ENCODE measurements at regions not wholly inside any gene's neighbourhood (a gene's known extent, or its start where the extent isn't known, plus 50 kb on each side); places are given as distances from the start of the nearest gene placed in this dataset.

GRCh38 chr1:22273686-22274681 lies 131.1 kb upstream of the WNT4 start:
- DNase-seq (ENCODE audit: low read depth) = peak; percentile 65
- Histone ChIP-seq H3K27me3 (ENCODE audit: control insufficient read depth, insufficient read depth, low read length) (peaks cover 4% of the 10 kb centered on the region), H3K36me3 (ENCODE audit: control insufficient read depth, insufficient read depth, low read length) (no peaks in the 10 kb centered on the region), H3K4me3 (ENCODE audit: low read depth, low read length) (no peak overlapping the region)
- FAIRE-seq = no peak
- no peak for TF ChIP-seq CTCF (IDR thresholded peaks at IDR 0.05; ENCODE audit: insufficient read depth, low read length, severe bottlenecking)

GRCh38 chr1:22275167-22275566 lies 132.3 kb upstream of the WNT4 start:
- DNase-seq (ENCODE audit: low read depth) (peak; percentile 60), FAIRE-seq (no peak)
- no peaks in the 10 kb centered on the region for H3K36me3 ChIP-seq (ENCODE audit: control insufficient read depth, insufficient read depth, low read length)
- no peak for TF ChIP-seq CTCF (IDR thresholded peaks at IDR 0.05; ENCODE audit: insufficient read depth, low read length, severe bottlenecking)
- peaks cover 4% of the 10 kb centered on the region for H3K27me3 ChIP-seq (ENCODE audit: control insufficient read depth, insufficient read depth, low read length)
- H3K4me3 ChIP-seq (ENCODE audit: low read depth, low read length) = no peak overlapping the region

GRCh38 chr1:22275626-22276395 lies 132.9 kb upstream of the WNT4 start:
- peaks cover 3% of the 10 kb centered on the region for H3K27me3 ChIP-seq (ENCODE audit: control insufficient read depth, insufficient read depth, low read length)
- FAIRE-seq = peak; percentile 77
- TF ChIP-seq CTCF (IDR thresholded peaks at IDR 0.05; ENCODE audit: insufficient read depth, low read length, severe bottlenecking) = peak; percentile 99
- no peaks in the 10 kb centered on the region for H3K36me3 ChIP-seq (ENCODE audit: control insufficient read depth, insufficient read depth, low read length)
- no peak overlapping the region for H3K4me3 ChIP-seq (ENCODE audit: low read depth, low read length)
- DNase-seq (ENCODE audit: low read depth) = peak; percentile 58

- no peak for FAIRE-seq
- DNase-seq (ENCODE audit: low read depth) = no peak
- Histone ChIP-seq H3K36me3 (ENCODE audit: control insufficient read depth, insufficient read depth, low read length) (no peaks in the 10 kb centered on the region), H3K27me3 (ENCODE audit: control insufficient read depth, insufficient read depth, low read length) (peaks cover 3% of the 10 kb centered on the region), H3K4me3 (ENCODE audit: low read depth, low read length) (no peak overlapping the region)
- no peak for TF ChIP-seq CTCF (IDR thresholded peaks at IDR 0.05; ENCODE audit: insufficient read depth, low read length, severe bottlenecking)
Measured at GRCh38 chr1:22276396-22276748, 133.5 kb upstream of the WNT4 start.

- peaks cover 3% of the 10 kb centered on the region for H3K27me3 ChIP-seq (ENCODE audit: control insufficient read depth, insufficient read depth, low read length)
- FAIRE-seq (no peak), DNase-seq (ENCODE audit: low read depth) (no peak)
- no peaks in the 10 kb centered on the region for H3K36me3 ChIP-seq (ENCODE audit: control insufficient read depth, insufficient read depth, low read length)
- no peak for TF ChIP-seq CTCF (IDR thresholded peaks at IDR 0.05; ENCODE audit: insufficient read depth, low read length, severe bottlenecking)
- no peak overlapping the region for H3K4me3 ChIP-seq (ENCODE audit: low read depth, low read length)
Measured at GRCh38 chr1:22277662-22278061, 134.8 kb upstream of the WNT4 start.
